ENCODE measurements at regions not wholly inside any gene's neighbourhood (a gene's known extent, or its start where the extent isn't known, plus 50 kb on each side); places are given as distances from the start of the nearest gene placed in this dataset.
"Not testable (repeated sequence)": the region's sequence is repeated elsewhere in the genome, so short reads cannot be mapped to it uniquely, and the experiment has no call there.

DNA sequence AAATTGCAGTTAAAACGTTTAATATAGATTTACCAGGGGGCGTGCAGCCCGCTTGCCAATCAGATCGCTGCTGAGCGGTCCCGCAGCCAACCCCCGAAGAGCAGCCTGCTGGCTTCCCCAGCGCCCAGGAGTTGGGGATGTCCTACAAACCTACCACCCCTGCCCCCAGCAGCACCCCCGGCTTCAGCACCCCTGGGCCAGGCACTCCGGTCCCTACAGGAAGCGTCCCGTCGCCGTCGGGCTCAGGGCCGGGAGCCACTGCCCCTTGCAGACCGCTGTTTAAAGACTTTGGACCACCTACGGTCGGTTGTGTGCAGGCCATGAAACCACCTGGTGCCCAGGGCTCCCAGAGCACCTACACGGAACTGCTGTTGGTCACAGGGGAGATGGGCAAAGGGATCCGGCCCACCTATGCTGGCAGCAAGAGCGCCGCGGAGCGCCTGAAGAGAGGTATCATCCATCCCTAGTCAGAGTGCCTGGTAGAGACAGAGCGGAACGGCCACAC lies 1654.9 kb downstream of the SPATA31A7 start:
- CTCF ChIA-PET, ATAC-seq: not testable (repeated sequence)

DNA sequence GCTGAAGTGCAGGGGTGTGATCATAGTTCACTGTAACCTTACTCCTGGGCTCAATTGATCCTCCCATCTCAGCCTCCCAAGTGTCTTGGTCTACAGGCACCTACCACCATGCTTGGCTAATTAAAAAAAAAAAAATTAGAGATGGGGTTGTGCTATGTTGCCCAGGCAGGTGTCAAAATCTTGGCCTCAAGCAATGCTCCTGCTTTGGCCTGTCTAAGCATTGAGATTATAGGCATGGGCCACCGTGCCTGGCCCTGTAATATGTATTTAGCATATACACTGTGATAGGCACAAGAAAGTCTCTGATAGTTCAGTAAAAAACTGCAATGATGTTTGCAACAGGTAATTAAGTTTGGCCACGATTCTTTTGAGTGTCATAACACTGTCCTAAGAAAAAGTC lies 1658.4 kb downstream of the SPATA31A7 start:
- intact Hi-C loops (cut with micrococcal nuclease); H3K4me1 Mint-ChIP-seq; H3K4me1 ChIP-seq (ENCODE audit: control insufficient read depth in 2 of 2, insufficient read depth in 2 of 2, low read length in 2 of 2); H3K9me3 ChIP-seq (ENCODE audit: control insufficient read depth in 2 of 3, low read length in 3 of 3); H3K36me3 Mint-ChIP-seq; H3K27ac Mint-ChIP-seq; H3K27ac ChIP-seq (ENCODE audit: low read depth, low read length); H3K4me3 Mint-ChIP-seq; ATAC-seq; H3K4me3 ChIP-seq (ENCODE audit: low read length); POLR2A ChIA-PET; H3K36me3 ChIP-seq (ENCODE audit: control insufficient read depth in 2 of 3, insufficient read depth in 3 of 3, low read length in 3 of 3); H3K9me3 Mint-ChIP-seq; DNase-seq; H3K27me3 ChIP-seq (ENCODE audit: control insufficient read depth in 2 of 2, insufficient read depth in 2 of 2, low read length in 2 of 2); CTCF ChIA-PET: not testable (repeated sequence)
- H3K27me3 Mint-ChIP-seq, result peaks cover 11 to 30% (median 19%) of the 10 kb centered on the region in 5 donors

More for the DNA sequence above, 1654.9 kb downstream of the SPATA31A7 start:
- H3K27ac ChIP-seq (ENCODE audit: low read depth, low read length); H3K27me3 ChIP-seq (ENCODE audit: control insufficient read depth in 2 of 2, insufficient read depth in 2 of 2, low read length in 2 of 2); H3K4me3 Mint-ChIP-seq; H3K4me1 ChIP-seq (ENCODE audit: control insufficient read depth in 2 of 2, insufficient read depth in 2 of 2, low read length in 2 of 2); POLR2A ChIA-PET; H3K36me3 Mint-ChIP-seq; H3K4me3 ChIP-seq (ENCODE audit: low read length); H3K36me3 ChIP-seq (ENCODE audit: control insufficient read depth in 2 of 3, insufficient read depth in 3 of 3, low read length in 3 of 3); intact Hi-C loops (cut with micrococcal nuclease); H3K27ac Mint-ChIP-seq; DNase-seq; H3K9me3 ChIP-seq (ENCODE audit: control insufficient read depth in 2 of 3, low read length in 3 of 3); H3K4me1 Mint-ChIP-seq: not testable (repeated sequence)
- Mint-ChIP-seq H3K27me3 (peaks cover 12 to 25% (median 22%) of the 10 kb centered on the region in 5 donors), H3K9me3 (peaks cover 0 to 14% (median 8%) of the 10 kb centered on the region in 11 donors)

DNA sequence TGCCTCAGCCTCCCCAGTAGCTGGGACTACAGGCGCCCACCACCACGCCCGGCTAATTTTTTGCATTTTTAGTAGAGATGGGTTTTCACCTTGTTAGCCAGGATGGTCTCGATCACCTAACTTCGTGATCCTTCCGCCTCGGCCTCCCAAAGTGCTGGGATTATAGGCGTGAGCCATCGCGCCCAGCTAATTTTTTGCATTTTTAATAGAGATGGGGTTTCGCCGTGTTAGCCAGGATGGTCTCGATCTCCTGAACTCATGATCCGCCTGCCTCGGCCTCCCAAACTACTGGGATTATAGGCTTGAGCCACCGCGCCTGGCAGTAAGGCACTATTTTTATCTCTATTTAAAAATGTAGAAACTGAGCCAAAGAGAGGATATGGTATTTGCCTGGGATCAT lies 1660.2 kb downstream of the SPATA31A7 start:
- H3K4me3 Mint-ChIP-seq; POLR2A ChIA-PET; CTCF ChIA-PET; H3K27me3 ChIP-seq (ENCODE audit: control insufficient read depth in 2 of 2, insufficient read depth in 2 of 2, low read length in 2 of 2); H3K27ac ChIP-seq (ENCODE audit: low read depth, low read length); H3K4me1 Mint-ChIP-seq; intact Hi-C loops (cut with micrococcal nuclease); H3K27ac Mint-ChIP-seq; H3K4me1 ChIP-seq (ENCODE audit: control insufficient read depth in 2 of 2, insufficient read depth in 2 of 2, low read length in 2 of 2); H3K4me3 ChIP-seq (ENCODE audit: low read length); H3K36me3 Mint-ChIP-seq; H3K36me3 ChIP-seq (ENCODE audit: control insufficient read depth in 2 of 3, insufficient read depth in 3 of 3, low read length in 3 of 3); H3K9me3 ChIP-seq (ENCODE audit: control insufficient read depth in 2 of 3, low read length in 3 of 3); H3K9me3 Mint-ChIP-seq; DNase-seq; ATAC-seq: not testable (repeated sequence)
- H3K27me3 Mint-ChIP-seq, result peaks cover 9 to 27% (median 21%) of the 10 kb centered on the region in 5 donors

DNA sequence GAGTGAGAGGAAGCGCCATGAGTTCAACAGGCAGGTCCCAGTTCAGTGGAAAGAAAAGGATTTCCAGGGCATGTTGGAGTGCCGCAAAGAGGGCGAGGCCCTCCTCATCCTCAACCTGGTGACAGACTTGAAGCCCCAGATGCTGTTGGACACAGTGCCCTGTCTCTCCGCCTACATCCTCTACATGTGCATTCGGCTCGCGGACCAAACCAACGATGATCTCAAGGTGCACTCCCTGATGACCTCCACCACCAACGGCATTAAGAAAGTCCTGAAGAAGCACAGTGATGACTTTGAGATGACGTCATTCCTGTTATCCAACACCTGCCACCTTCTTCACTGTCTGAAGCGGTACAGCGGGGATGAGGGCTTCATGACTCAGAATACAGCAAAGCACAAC lies 1667.4 kb downstream of the SPATA31A7 start:
- H3K9me3 ChIP-seq (ENCODE audit: control insufficient read depth in 2 of 3, low read length in 3 of 3); H3K27me3 ChIP-seq (ENCODE audit: control insufficient read depth in 2 of 2, insufficient read depth in 2 of 2, low read length in 2 of 2); H3K36me3 ChIP-seq (ENCODE audit: control insufficient read depth in 2 of 3, insufficient read depth in 3 of 3, low read length in 3 of 3); POLR2A ChIA-PET; H3K27ac ChIP-seq (ENCODE audit: low read depth, low read length); H3K4me1 Mint-ChIP-seq; intact Hi-C loops (cut with micrococcal nuclease); H3K4me1 ChIP-seq (ENCODE audit: control insufficient read depth in 2 of 2, insufficient read depth in 2 of 2, low read length in 2 of 2); ATAC-seq; H3K36me3 Mint-ChIP-seq; CTCF ChIA-PET; H3K27ac Mint-ChIP-seq; H3K4me3 Mint-ChIP-seq; H3K4me3 ChIP-seq (ENCODE audit: low read length); DNase-seq; H3K9me3 Mint-ChIP-seq: not testable (repeated sequence)
- peaks cover 15 to 39% (median 21%) of the 10 kb centered on the region in 5 donors for H3K27me3 Mint-ChIP-seq

GRCh38 chr9:62858240-62858639 lies 1668.4 kb downstream of the SPATA31A7 start:
- H3K27ac Mint-ChIP-seq; H3K27me3 ChIP-seq (ENCODE audit: control insufficient read depth in 2 of 2, insufficient read depth in 2 of 2, low read length in 2 of 2); POLR2A ChIA-PET; H3K4me3 ChIP-seq (ENCODE audit: low read length); ATAC-seq; H3K9me3 ChIP-seq (ENCODE audit: control insufficient read depth in 2 of 3, low read length in 3 of 3); H3K36me3 Mint-ChIP-seq; CTCF ChIA-PET; H3K36me3 ChIP-seq (ENCODE audit: control insufficient read depth in 2 of 3, insufficient read depth in 3 of 3, low read length in 3 of 3); DNase-seq; H3K4me1 ChIP-seq (ENCODE audit: control insufficient read depth in 2 of 2, insufficient read depth in 2 of 2, low read length in 2 of 2); H3K4me3 Mint-ChIP-seq; H3K9me3 Mint-ChIP-seq; H3K27ac ChIP-seq (ENCODE audit: low read depth, low read length); H3K4me1 Mint-ChIP-seq; intact Hi-C loops (cut with micrococcal nuclease): not testable (repeated sequence)
- peaks cover 21 to 44% (median 30%) of the 10 kb centered on the region in 5 donors for H3K27me3 Mint-ChIP-seq

- peaks cover 44 to 66% (median 50%) of the 10 kb centered on the region in 5 donors for H3K27me3 Mint-ChIP-seq
- not testable (repeated sequence) for DNase-seq
Measured at GRCh38 chr9:62860939-62861860, 1671.4 kb downstream of the SPATA31A7 start.

GRCh38 chr9:62862180-62862579 lies 1672.3 kb downstream of the SPATA31A7 start:
- H3K4me1 ChIP-seq (ENCODE audit: control insufficient read depth in 2 of 2, insufficient read depth in 2 of 2, low read length in 2 of 2); CTCF ChIA-PET; H3K9me3 Mint-ChIP-seq; H3K27ac Mint-ChIP-seq; H3K4me3 ChIP-seq (ENCODE audit: low read length); H3K4me3 Mint-ChIP-seq; H3K9me3 ChIP-seq (ENCODE audit: control insufficient read depth in 2 of 3, low read length in 3 of 3); H3K36me3 Mint-ChIP-seq; DNase-seq; H3K27ac ChIP-seq (ENCODE audit: low read depth, low read length); intact Hi-C loops (cut with micrococcal nuclease); ATAC-seq; POLR2A ChIA-PET; H3K4me1 Mint-ChIP-seq; H3K27me3 ChIP-seq (ENCODE audit: control insufficient read depth in 2 of 2, insufficient read depth in 2 of 2, low read length in 2 of 2); H3K36me3 ChIP-seq (ENCODE audit: control insufficient read depth in 2 of 3, insufficient read depth in 3 of 3, low read length in 3 of 3): not testable (repeated sequence)
- peaks cover 48 to 69% (median 53%) of the 10 kb centered on the region in 5 donors for H3K27me3 Mint-ChIP-seq

More at GRCh38 chr9:62860939-62861860, 1671.4 kb downstream of the SPATA31A7 start:
- H3K4me1 Mint-ChIP-seq; H3K27ac ChIP-seq (ENCODE audit: low read depth, low read length); H3K9me3 Mint-ChIP-seq; H3K9me3 ChIP-seq (ENCODE audit: control insufficient read depth in 2 of 3, low read length in 3 of 3); H3K4me3 ChIP-seq (ENCODE audit: low read length); H3K4me3 Mint-ChIP-seq; H3K4me1 ChIP-seq (ENCODE audit: control insufficient read depth in 2 of 2, insufficient read depth in 2 of 2, low read length in 2 of 2); H3K36me3 Mint-ChIP-seq; H3K36me3 ChIP-seq (ENCODE audit: control insufficient read depth in 2 of 3, insufficient read depth in 3 of 3, low read length in 3 of 3); intact Hi-C loops (cut with micrococcal nuclease); POLR2A ChIA-PET; H3K27me3 ChIP-seq (ENCODE audit: control insufficient read depth in 2 of 2, insufficient read depth in 2 of 2, low read length in 2 of 2); CTCF ChIA-PET; H3K27ac Mint-ChIP-seq: not testable (repeated sequence)
- peak; percentile 21 for ATAC-seq
